ENCODE measurements at regions not wholly inside any gene's neighbourhood (a gene's known extent, or its start where the extent isn't known, plus 50 kb on each side); places are given as distances from the start of the nearest gene placed in this dataset.

DNA sequence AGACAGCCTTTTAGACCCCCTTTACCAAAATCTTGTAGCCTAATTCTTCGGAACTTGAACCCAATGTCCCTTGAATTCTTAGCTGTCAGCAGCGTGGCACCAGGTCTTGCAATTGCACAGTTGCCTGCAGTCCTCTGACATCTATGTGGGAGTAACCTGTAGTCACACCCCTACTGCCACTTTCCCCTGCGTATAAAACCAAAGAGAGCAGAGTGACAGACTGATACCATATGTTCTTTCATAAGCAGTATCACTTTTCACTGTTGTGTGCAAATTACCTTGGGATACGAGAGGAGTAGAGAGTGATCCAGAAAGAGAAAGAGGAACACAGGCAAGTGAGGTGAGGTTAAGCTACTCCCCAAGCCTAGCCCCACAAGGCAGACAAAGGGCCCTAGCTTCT, 364.3 kb upstream of the ADAMTSL1 start:
- no peak overlapping the region for H2AFZ ChIP-seq (ENCODE audit: low read depth, low read length, severe bottlenecking)

DNA sequence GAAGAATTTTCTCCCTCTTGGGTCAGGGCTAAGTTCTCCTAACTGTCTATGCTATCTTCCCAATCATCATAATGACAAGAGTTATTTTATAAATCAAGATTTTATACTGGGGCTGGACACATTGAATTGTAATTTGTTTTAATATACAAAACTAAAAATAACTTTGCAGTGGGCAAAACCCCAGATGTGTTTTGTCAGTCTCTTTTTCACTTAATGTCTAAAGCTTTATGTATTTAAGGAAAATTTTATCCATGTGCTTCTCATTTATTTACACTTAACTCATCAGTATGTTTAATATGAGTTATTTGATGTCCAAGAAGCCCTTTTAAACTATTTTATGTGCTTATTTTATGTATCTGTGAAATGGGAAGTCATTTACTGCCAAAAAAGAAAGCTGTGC, 362.8 kb upstream of the ADAMTSL1 start:
- no peaks in the 10 kb centered on the region for H4K20me1 ChIP-seq (ENCODE audit: low read depth, low read length)
- no peak overlapping the region for H2AFZ ChIP-seq (ENCODE audit: low read depth, low read length, severe bottlenecking)
- no peaks in the 10 kb centered on the region for H3K9me3 ChIP-seq (ENCODE audit: insufficient read depth, low read length)
- H3K27me3 ChIP-seq (ENCODE audit: low read length): no peaks in the 10 kb centered on the region
- H3K4me2 ChIP-seq (ENCODE audit: low read depth, low read length, poor library complexity, severe bottlenecking): no peak overlapping the region
- H3K4me3 ChIP-seq (ENCODE audit: insufficient read depth, low read length, poor library complexity, severe bottlenecking): no peak overlapping the region
- H3K27ac ChIP-seq (ENCODE audit: low read depth, low read length): no peak overlapping the region
- no peaks in the 10 kb centered on the region for H3K36me3 ChIP-seq (ENCODE audit: low read length)
- no peaks in the 10 kb centered on the region for H3F3A ChIP-seq (ENCODE audit: insufficient read depth)
- H3K79me2 ChIP-seq (ENCODE audit: insufficient read depth, low read length): no peaks in the 10 kb centered on the region
- TF ChIP-seq, protein P1, sequence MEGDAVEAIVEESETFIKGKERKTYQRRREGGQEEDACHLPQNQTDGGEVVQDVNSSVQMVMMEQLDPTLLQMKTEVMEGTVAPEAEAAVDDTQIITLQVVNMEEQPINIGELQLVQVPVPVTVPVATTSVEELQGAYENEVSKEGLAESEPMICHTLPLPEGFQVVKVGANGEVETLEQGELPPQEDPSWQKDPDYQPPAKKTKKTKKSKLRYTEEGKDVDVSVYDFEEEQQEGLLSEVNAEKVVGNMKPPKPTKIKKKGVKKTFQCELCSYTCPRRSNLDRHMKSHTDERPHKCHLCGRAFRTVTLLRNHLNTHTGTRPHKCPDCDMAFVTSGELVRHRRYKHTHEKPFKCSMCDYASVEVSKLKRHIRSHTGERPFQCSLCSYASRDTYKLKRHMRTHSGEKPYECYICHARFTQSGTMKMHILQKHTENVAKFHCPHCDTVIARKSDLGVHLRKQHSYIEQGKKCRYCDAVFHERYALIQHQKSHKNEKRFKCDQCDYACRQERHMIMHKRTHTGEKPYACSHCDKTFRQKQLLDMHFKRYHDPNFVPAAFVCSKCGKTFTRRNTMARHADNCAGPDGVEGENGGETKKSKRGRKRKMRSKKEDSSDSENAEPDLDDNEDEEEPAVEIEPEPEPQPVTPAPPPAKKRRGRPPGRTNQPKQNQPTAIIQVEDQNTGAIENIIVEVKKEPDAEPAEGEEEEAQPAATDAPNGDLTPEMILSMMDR (IDR thresholded peaks at IDR 0.05; ENCODE audit: insufficient read depth, low read length, poor library complexity, severe bottlenecking): no peak
- no peak for TF ChIP-seq EZH2phosphoT487 (conservative IDR thresholded peaks at IDR 0.05; ENCODE audit: low read length)
- H3K9me2 ChIP-seq (replicated peaks; ENCODE audit: insufficient read depth, low read length): no peaks in the 10 kb centered on the region
- H3K9ac ChIP-seq (ENCODE audit: low read length): no peak overlapping the region

More for the DNA sequence above, 364.3 kb upstream of the ADAMTSL1 start:
- TF ChIP-seq, protein P1 (IDR thresholded peaks at IDR 0.05; ENCODE audit: insufficient read depth, low read length, poor library complexity, severe bottlenecking): no peak
- TF ChIP-seq EZH2phosphoT487 (conservative IDR thresholded peaks at IDR 0.05; ENCODE audit: low read length): no peak
- Histone ChIP-seq H3K9me2 (replicated peaks; ENCODE audit: insufficient read depth, low read length) (no peaks in the 10 kb centered on the region), H3F3A (ENCODE audit: insufficient read depth) (no peaks in the 10 kb centered on the region), H3K79me2 (ENCODE audit: insufficient read depth, low read length) (no peaks in the 10 kb centered on the region), H3K4me3 (ENCODE audit: insufficient read depth, low read length, poor library complexity, severe bottlenecking) (no peak overlapping the region), H3K27me3 (ENCODE audit: low read length) (no peaks in the 10 kb centered on the region), H3K36me3 (ENCODE audit: low read length) (no peaks in the 10 kb centered on the region), H4K20me1 (ENCODE audit: low read depth, low read length) (no peaks in the 10 kb centered on the region), H3K9ac (ENCODE audit: low read length) (no peak overlapping the region), H3K4me2 (ENCODE audit: low read depth, low read length, poor library complexity, severe bottlenecking) (no peak overlapping the region), H3K27ac (ENCODE audit: low read depth, low read length) (no peak overlapping the region), H3K9me3 (ENCODE audit: insufficient read depth, low read length) (no peaks in the 10 kb centered on the region)

DNA sequence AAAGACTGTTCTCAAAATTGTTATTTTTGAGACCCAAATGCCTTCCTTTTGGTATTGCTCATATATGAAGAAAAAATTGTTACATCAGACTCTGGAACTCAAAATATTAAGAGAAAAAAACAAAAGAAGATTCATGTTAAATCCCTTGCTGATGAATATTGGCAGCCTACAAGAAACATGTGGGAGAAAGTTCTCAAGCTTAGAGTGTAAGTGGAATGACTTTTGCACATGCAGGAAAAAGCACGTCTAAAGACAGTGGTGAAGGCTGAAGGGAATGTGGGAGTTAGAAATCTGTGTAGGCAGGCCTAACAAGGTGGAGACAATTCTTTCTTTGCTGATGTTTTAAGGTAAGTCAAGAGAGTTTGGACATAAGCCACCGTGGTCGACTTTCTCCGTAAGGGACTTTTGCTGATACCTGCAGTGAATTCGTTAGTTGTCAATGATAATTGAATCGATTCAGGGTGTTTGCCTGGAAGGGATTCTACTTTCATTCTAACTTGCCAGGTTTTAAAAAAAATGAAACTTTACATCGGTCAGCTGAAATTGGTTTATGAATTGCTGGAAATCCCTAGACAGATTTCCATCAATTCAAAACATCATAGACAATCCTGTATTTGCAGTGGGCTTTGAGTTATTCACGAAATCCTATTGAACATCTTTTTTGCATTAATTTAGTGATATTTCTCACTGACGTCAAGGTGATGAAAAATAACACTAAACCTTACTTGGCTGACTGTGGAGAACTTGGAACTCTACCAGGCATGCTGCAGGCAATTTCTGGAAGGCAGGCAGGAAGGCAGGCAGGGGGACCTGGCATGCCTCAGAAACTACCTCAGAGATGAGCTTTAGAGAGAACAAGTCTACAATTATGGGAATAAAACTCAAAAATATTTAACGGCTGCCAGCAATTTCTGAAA, 359.1 kb upstream of the ADAMTSL1 start:
- Histone ChIP-seq H4K20me1 (ENCODE audit: low read depth, low read length) (no peaks in the 10 kb centered on the region), H3K79me2 (ENCODE audit: insufficient read depth, low read length) (no peaks in the 10 kb centered on the region), H2AFZ (ENCODE audit: low read depth, low read length, severe bottlenecking) (no peak overlapping the region), H3K27ac (ENCODE audit: low read depth, low read length) (no peak overlapping the region), H3K4me3 (ENCODE audit: insufficient read depth, low read length, poor library complexity, severe bottlenecking) (no peak overlapping the region), H3K9ac (ENCODE audit: low read length) (no peak overlapping the region), H3K9me3 (ENCODE audit: insufficient read depth, low read length) (no peaks in the 10 kb centered on the region), H3F3A (ENCODE audit: insufficient read depth) (no peaks in the 10 kb centered on the region), H3K36me3 (ENCODE audit: low read length) (no peaks in the 10 kb centered on the region), H3K27me3 (ENCODE audit: low read length) (no peaks in the 10 kb centered on the region), H3K9me2 (replicated peaks; ENCODE audit: insufficient read depth, low read length) (no peaks in the 10 kb centered on the region), H3K4me2 (ENCODE audit: low read depth, low read length, poor library complexity, severe bottlenecking) (no peak overlapping the region)
- no peak for TF ChIP-seq EZH2phosphoT487 (conservative IDR thresholded peaks at IDR 0.05; ENCODE audit: low read length)
- TF ChIP-seq, protein P1 (IDR thresholded peaks at IDR 0.05; ENCODE audit: insufficient read depth, low read length, poor library complexity, severe bottlenecking): no peak

Measured in SU-DHL-6 (cell line).